ENCODE measurements at regions not wholly inside any gene's neighbourhood (a gene's known extent, or its start where the extent isn't known, plus 50 kb on each side); places are given as distances from the start of the nearest gene placed in this dataset.

GRCh38 chr17:77526728-77527350 lies 386.1 kb downstream of the SEC14L1 start:
- no peak overlapping the region for H3K4me3 ChIP-seq
- DNase-seq, result no peak
- intact Hi-C loops (cut with micrococcal nuclease), result no loop called here
- peaks cover 24% of the 10 kb centered on the region for H3K4me1 ChIP-seq
- H3K27ac ChIP-seq (replicated peaks), result no peak overlapping the region
- TF ChIP-seq CTCF (IDR thresholded peaks at IDR 0.05; ENCODE audit: borderline replicate concordance), result no peak
- H3K36me3 ChIP-seq, result no peaks in the 10 kb centered on the region
- H3K27me3 ChIP-seq (ENCODE audit: low read depth), result peaks cover 38% of the 10 kb centered on the region
- H3K9me3 ChIP-seq (replicated peaks), result no peaks in the 10 kb centered on the region

- Histone ChIP-seq H3K4me3 (no peak overlapping the region), H3K4me1 (peaks cover 24% of the 10 kb centered on the region), H3K36me3 (no peaks in the 10 kb centered on the region), H3K27ac (replicated peaks) (no peak overlapping the region), H3K27me3 (ENCODE audit: low read depth) (peaks cover 38% of the 10 kb centered on the region), H3K9me3 (replicated peaks) (no peaks in the 10 kb centered on the region)
- no peak for TF ChIP-seq CTCF (IDR thresholded peaks at IDR 0.05; ENCODE audit: borderline replicate concordance)
- DNase-seq, result no peak
- intact Hi-C loops (cut with micrococcal nuclease), result no loop called here
Observed at GRCh38 chr17:77527409-77527808, 386.6 kb downstream of the SEC14L1 start.

DNA sequence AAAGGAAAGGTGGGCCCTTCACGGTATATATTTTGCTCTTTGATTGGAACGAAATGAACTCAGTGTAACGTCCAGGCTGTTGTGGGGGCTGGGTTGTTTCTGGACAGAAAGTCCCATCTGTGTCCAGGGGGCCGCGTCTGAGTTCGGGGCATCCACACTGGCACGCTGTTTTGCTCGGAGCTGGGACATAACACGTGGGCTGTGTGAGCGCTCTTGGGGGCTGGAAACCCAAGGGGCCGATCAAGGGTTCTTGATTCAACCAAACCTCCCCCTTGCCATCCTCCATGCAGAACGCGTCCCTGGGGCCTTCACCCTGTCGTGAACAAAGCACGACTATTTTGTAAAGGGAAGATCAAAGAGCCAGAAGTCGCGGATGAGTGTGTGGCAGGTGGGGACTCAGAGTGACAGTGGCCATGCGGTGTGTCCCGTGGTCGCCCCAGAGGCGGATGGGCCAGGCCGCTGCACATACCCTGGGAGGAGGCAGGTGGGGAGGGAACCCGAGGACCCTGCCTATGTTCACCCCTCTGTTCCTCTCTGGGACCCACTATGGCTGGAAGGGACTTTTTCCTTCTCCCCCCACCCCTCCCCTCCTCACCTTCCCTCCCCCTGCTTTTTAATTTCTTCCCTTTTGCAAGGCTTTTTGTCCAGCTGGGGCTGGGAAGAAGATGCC lies 387.2 kb downstream of the SEC14L1 start:
- Histone ChIP-seq H3K27me3 (ENCODE audit: low read depth) (peaks cover 38% of the 10 kb centered on the region), H3K36me3 (no peaks in the 10 kb centered on the region), H3K27ac (replicated peaks) (no peak overlapping the region), H3K9me3 (replicated peaks) (no peaks in the 10 kb centered on the region), H3K4me1 (peaks cover 22% of the 10 kb centered on the region), H3K4me3 (peak overlapping the region; percentile 62)
- intact Hi-C loops (cut with micrococcal nuclease), result no loop called here
- no peak for DNase-seq
- no peak for TF ChIP-seq CTCF (IDR thresholded peaks at IDR 0.05; ENCODE audit: borderline replicate concordance)

GRCh38 chr17:77528516-77529327 lies 388.0 kb downstream of the SEC14L1 start:
- intact Hi-C loops (cut with micrococcal nuclease), result no loop called here
- Histone ChIP-seq H3K27ac (replicated peaks) (no peak overlapping the region), H3K36me3 (no peaks in the 10 kb centered on the region), H3K9me3 (replicated peaks) (no peaks in the 10 kb centered on the region), H3K4me3 (peak overlapping the region; percentile 62), H3K4me1 (peaks cover 14% of the 10 kb centered on the region), H3K27me3 (ENCODE audit: low read depth) (peaks cover 38% of the 10 kb centered on the region)
- DNase-seq, result peak; percentile 25
- TF ChIP-seq CTCF (IDR thresholded peaks at IDR 0.05; ENCODE audit: borderline replicate concordance), result no peak

DNA sequence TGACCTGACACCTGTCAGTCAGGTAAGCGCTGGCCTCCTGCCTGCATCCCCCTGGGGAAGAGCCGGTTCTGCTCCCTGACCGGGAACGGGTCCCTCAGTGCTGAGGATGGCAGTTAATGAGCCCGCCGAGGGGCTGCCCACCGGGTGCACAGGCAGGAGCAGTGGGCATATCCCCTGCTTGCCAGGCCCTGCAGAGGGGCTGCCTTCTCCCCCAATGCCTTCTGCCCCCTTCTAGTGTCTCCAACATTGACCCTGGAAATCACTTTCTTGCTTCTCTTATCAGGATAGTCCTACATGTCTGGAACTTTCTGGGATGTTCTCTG lies 388.5 kb downstream of the SEC14L1 start:
- TF ChIP-seq CTCF (IDR thresholded peaks at IDR 0.05; ENCODE audit: borderline replicate concordance), result no peak
- H3K27me3 ChIP-seq (ENCODE audit: low read depth), result peaks cover 38% of the 10 kb centered on the region
- H3K27ac ChIP-seq (replicated peaks), result no peak overlapping the region
- no peaks in the 10 kb centered on the region for H3K36me3 ChIP-seq
- intact Hi-C loops (cut with micrococcal nuclease), result no loop called here
- H3K4me1 ChIP-seq, result peaks cover 12% of the 10 kb centered on the region
- no peaks in the 10 kb centered on the region for H3K9me3 ChIP-seq (replicated peaks)
- DNase-seq, result no peak
- H3K4me3 ChIP-seq, result no peak overlapping the region

All from left ventricle myocardium inferior (tissue), 1 donor.